H1 (cell line): ENCODE measurements at regions not wholly inside any gene's neighbourhood (a gene's known extent, or its start where the extent isn't known, plus 50 kb on each side); places are given as distances from the start of the nearest gene placed in this dataset.

Source experiments
- CTCF ChIA-PET: fragments of 300-600 bp; sonication (Branson Sonifier 250); formaldehyde crosslinking; loops from one replicate; lab custom pipeline; 2021; ENCODE audit not compliant: partially characterized antibody; lab: Charles Lee
- POLR2A ChIA-PET: fragments of 300-600 bp; sonication (Branson Sonifier 250); formaldehyde crosslinking; loops from one replicate; lab custom pipeline; 2021; ENCODE audit warnings: inconsistent platforms; ENCODE audit not compliant: partially characterized antibody; lab: Charles Lee
- DNase-seq, 2 experiments: peaks; one replicate each; pipeline versions ENCODE4 v3.0.0 to v3.0.0-alpha.2; 2010 to 2022; ENCODE audit warnings: low spot score in 2 of 2, low read depth in 1 of 2, mixed read lengths in 1 of 2
- FAIRE-seq: peaks from 2 replicates; lab custom pipeline; 2011; peaks lifted over from hg19 to GRCh38; lab: Jason Lieb, UNC
- H2AFZ ChIP-seq: 2 replicates; pipeline ENCODE4 v1.8.1; 2012; ENCODE audit warnings: low read length, inconsistent platforms
- H2AK5ac ChIP-seq: 2 replicates; pipeline ENCODE4 v1.6.1; 2013; ENCODE audit warnings: low read depth, low read length
- H2BK120ac ChIP-seq: replicated peaks from 2 replicates; pipeline ENCODE3; 2013; ENCODE audit warnings: low read depth, low read length, inconsistent platforms
- H2BK12ac ChIP-seq: 2 replicates; pipeline ENCODE4 v1.6.1; 2013; ENCODE audit warnings: low read depth, low read length
- H2BK15ac ChIP-seq: 2 replicates; pipeline ENCODE4 v1.6.1; 2013; ENCODE audit warnings: low read length
- H2BK20ac ChIP-seq: 2 replicates; pipeline ENCODE4 v1.6.1; 2013; ENCODE audit warnings: low read length
- H2BK5ac ChIP-seq: 2 replicates; pipeline ENCODE4 v1.6.1; 2013; ENCODE audit warnings: low read depth, low read length
- H3K14ac ChIP-seq: 2 replicates; pipeline ENCODE4 v1.6.1; 2013; ENCODE audit warnings: inconsistent platforms; ENCODE audit not compliant: insufficient read length
- H3K18ac ChIP-seq: 2 replicates; pipeline ENCODE4 v1.6.1; 2013; ENCODE audit warnings: low read length; ENCODE audit errors: extremely low read depth
- H3K23ac ChIP-seq: 2 replicates; pipeline ENCODE4 v1.6.1; 2013; ENCODE audit warnings: inconsistent platforms; ENCODE audit not compliant: insufficient read length
- H3K23me2 ChIP-seq: 2 replicates; pipeline ENCODE4 v1.6.1; 2013; ENCODE audit warnings: low read depth, low read length
- H3K27ac ChIP-seq: 2 replicates; pipeline ENCODE4 v1.6.1; 2011; ENCODE audit warnings: low read depth, low read length, inconsistent platforms
- H3K27me3 ChIP-seq, 4 experiments: replicated peaks in 1 of 4; 1 replicate in 1 of 4; 2 replicates in 3 of 4; pipeline versions ENCODE4 v1.6.1 to v1.8.1; 2011 to 2013; ENCODE audit warnings: low read length in 3 of 4, mild to moderate bottlenecking in 3 of 4, inconsistent platforms in 2 of 4, mixed read lengths in 2 of 4, moderate library complexity in 1 of 4; ENCODE audit not compliant: control insufficient read depth in 3 of 4, insufficient read depth in 3 of 4; ENCODE audit errors: extremely low read depth in 1 of 4
- H3K36me3 ChIP-seq, 4 experiments: 2 replicates each; pipeline versions ENCODE4 v1.6.1 to v1.8.1; 2011 to 2013; ENCODE audit warnings: mild to moderate bottlenecking in 4 of 4, low read length in 3 of 4, moderate library complexity in 2 of 4, control low read depth in 1 of 4, inconsistent platforms in 1 of 4; ENCODE audit not compliant: insufficient read depth in 4 of 4, control insufficient read depth in 2 of 4
- H3K4ac ChIP-seq: replicated peaks from 2 replicates; pipeline ENCODE3; 2013; ENCODE audit warnings: low read length, low read depth, mixed read lengths, inconsistent platforms; ENCODE audit not compliant: insufficient read length
- H3K4me1 ChIP-seq, 4 experiments: replicated peaks in 1 of 4; 1 replicate in 1 of 4; 2 replicates in 3 of 4; pipeline versions ENCODE4 v1.6.1 to v1.8.1; 2011 to 2013; ENCODE audit warnings: low read length in 3 of 4, inconsistent platforms in 2 of 4, mixed read lengths in 1 of 4; ENCODE audit not compliant: insufficient read depth in 4 of 4, control insufficient read depth in 3 of 4
- H3K4me2 ChIP-seq, 2 experiments: 2 replicates each; pipeline versions ENCODE4 v1.6.1 to v1.8.1; 2011 to 2013; ENCODE audit warnings: low read depth in 2 of 2, low read length in 2 of 2, control low read depth in 1 of 2, inconsistent platforms in 1 of 2, mild to moderate bottlenecking in 1 of 2; ENCODE audit not compliant: insufficient read depth in 1 of 2
- H3K4me3 ChIP-seq, 4 experiments: fragments of 200-600, 300-600 bp in 1 of 4; sonication (generic), shearing (Covaris generic), sonication (Bioruptor Twin) in 1 of 4; 2 replicates each; pipeline versions ENCODE4 v1.5.1 to v1.8.1; 2011 to 2016; ENCODE audit warnings: low read length in 4 of 4, low read depth in 3 of 4, control low read depth in 2 of 4, inconsistent platforms in 2 of 4, mild to moderate bottlenecking in 2 of 4, mixed read lengths in 1 of 4, moderate library complexity in 1 of 4; ENCODE audit not compliant: insufficient read depth in 2 of 4; ENCODE audit errors: extremely low read depth in 1 of 4
- H3K56ac ChIP-seq: replicated peaks from 2 replicates; pipeline ENCODE3; 2013; ENCODE audit warnings: low read depth, mild to moderate bottlenecking, mixed read lengths, low read length, inconsistent platforms; ENCODE audit not compliant: insufficient read length
- H3K79me1 ChIP-seq: 2 replicates; pipeline ENCODE4 v1.6.1; 2013; ENCODE audit warnings: low read depth, low read length, control low read depth
- H3K79me2 ChIP-seq, 2 experiments: 2 replicates each; pipeline versions ENCODE4 v1.6.1 to v1.8.1; 2012 to 2013; ENCODE audit warnings: low read length in 2 of 2, mild to moderate bottlenecking in 2 of 2, inconsistent platforms in 1 of 2; ENCODE audit not compliant: insufficient read depth in 2 of 2, control insufficient read depth in 1 of 2
- H3K9ac ChIP-seq, 4 experiments: replicated peaks in 1 of 4; 1 replicate in 1 of 4; 2 replicates in 3 of 4; pipeline versions ENCODE4 v1.6.1 to v1.8.1; 2011 to 2013; ENCODE audit warnings: low read depth in 3 of 4, low read length in 3 of 4, control low read depth in 2 of 4, mild to moderate bottlenecking in 2 of 4, moderate library complexity in 2 of 4, inconsistent platforms in 1 of 4; ENCODE audit errors: extremely low read depth in 1 of 4
- H3K9me3 ChIP-seq, 2 experiments: 2 replicates each; pipeline versions ENCODE4 v1.6.1 to v1.8.1; 2012 to 2013; ENCODE audit warnings: mild to moderate bottlenecking in 2 of 2, moderate library complexity in 2 of 2, control low read depth in 1 of 2, inconsistent platforms in 1 of 2, low read depth in 1 of 2, low read length in 1 of 2, mixed read lengths in 1 of 2; ENCODE audit not compliant: insufficient read depth in 2 of 2
- H4K20me1 ChIP-seq, 2 experiments: replicated peaks in 1 of 2; 2 replicates each; pipeline versions ENCODE3 to v1.8.1; 2011 to 2013; ENCODE audit warnings: inconsistent platforms in 2 of 2, low read length in 2 of 2, mild to moderate bottlenecking in 1 of 2; ENCODE audit not compliant: insufficient read depth in 2 of 2, control insufficient read depth in 1 of 2
- H4K5ac ChIP-seq: 2 replicates; pipeline ENCODE4 v1.6.1; 2013; ENCODE audit warnings: low read length, low read depth, mixed read lengths, inconsistent platforms; ENCODE audit not compliant: insufficient read length
- H4K8ac ChIP-seq: 2 replicates; pipeline ENCODE4 v1.8.0; 2013; ENCODE audit warnings: mild to moderate bottlenecking, moderate library complexity, low read length, inconsistent platforms; ENCODE audit not compliant: insufficient read depth; ENCODE audit errors: extremely low read depth
- H4K91ac ChIP-seq: replicated peaks from 2 replicates; pipeline ENCODE3; 2013; ENCODE audit warnings: low read length, mixed read lengths, inconsistent platforms; ENCODE audit not compliant: insufficient read length
- BRCA1 ChIP-seq: IDR thresholded peaks from 2 replicates; pipeline ENCODE4 v1.6.1; 2012; ENCODE audit warnings: low read depth, low read length, improper control_type of control experiment
- GABPA ChIP-seq: IDR thresholded peaks from 2 replicates; pipeline ENCODE4 v1.6.1; 2011; ENCODE audit warnings: mild to moderate bottlenecking, low read length, moderate library complexity, borderline replicate concordance; ENCODE audit not compliant: insufficient read depth
- HDAC6 ChIP-seq: IDR thresholded peaks from one replicate; pipeline ENCODE4 v1.7.1; 2012; ENCODE audit warnings: low read depth, mild to moderate bottlenecking, inconsistent platforms, low read length, moderate library complexity
- JUND ChIP-seq: IDR thresholded peaks from 2 replicates; pipeline ENCODE4 v1.6.1; 2011; ENCODE audit warnings: mild to moderate bottlenecking, improper control_type of control experiment, low read length
- NANOG ChIP-seq: IDR thresholded peaks from 2 replicates; pipeline ENCODE4 v1.6.1; 2011; ENCODE audit warnings: low read length, low read depth, mild to moderate bottlenecking, inconsistent platforms; ENCODE audit not compliant: insufficient read depth, poor library complexity, severe bottlenecking
- RFX5 ChIP-seq: IDR thresholded peaks from 2 replicates; pipeline ENCODE4 v1.6.1; 2011; ENCODE audit warnings: low read depth, low read length, improper control_type of control experiment, borderline replicate concordance
- SIN3A ChIP-seq, 2 experiments: IDR thresholded peaks in 1 of 2; conservative IDR thresholded peaks in 1 of 2; 2 replicates each; pipeline ENCODE4 v1.6.1; 2011 to 2012; ENCODE audit warnings: low read length in 2 of 2, improper control_type of control experiment in 1 of 2, low read depth in 1 of 2, mild to moderate bottlenecking in 1 of 2
- SP2 ChIP-seq: IDR thresholded peaks from 2 replicates; pipeline ENCODE4 v1.6.1; 2012; ENCODE audit warnings: mild to moderate bottlenecking, low read length, inconsistent platforms
- TBP ChIP-seq: IDR thresholded peaks from 2 replicates; pipeline ENCODE4 v1.6.1; 2011; ENCODE audit warnings: low read depth, low read length, improper control_type of control experiment
- TCF12 ChIP-seq: IDR thresholded peaks from 2 replicates; pipeline ENCODE4 v1.6.1; 2011; ENCODE audit warnings: low read depth, mild to moderate bottlenecking, low read length
- YY1 ChIP-seq: IDR thresholded peaks from 2 replicates; pipeline ENCODE4 v1.6.1; 2011; ENCODE audit warnings: low read depth, mild to moderate bottlenecking, low read length
- ZNF274 ChIP-seq: IDR thresholded peaks from 2 replicates; pipeline ENCODE4 v1.7.0; 2012; ENCODE audit warnings: low read length, borderline replicate concordance; ENCODE audit errors: extremely low read depth
- WGBS, 2 experiments: shearing (Covaris generic) in 1 of 2; methylation state at CpG; one replicate each; pipeline versions ENCODE4 v1.1.6 to v1.1.7; 2013 to 2015; ENCODE audit warnings: low lambda C conversion rate in 2 of 2, mixed read lengths in 2 of 2, inconsistent platforms in 1 of 2, low coverage in 1 of 2, missing lambda C conversion rate in 1 of 2; ENCODE audit not compliant: insufficient replicate concordance in 2 of 2, insufficient coverage in 1 of 2, insufficient read length in 1 of 2; ENCODE audit errors: extremely low coverage in 1 of 2, missing lambda C conversion rate in 1 of 2; 5-methylcytosine and 5-hydroxymethylcytosine counted together
- TF ChIP-seq, protein P1 (sequence below): IDR thresholded peaks from 2 replicates; pipeline ENCODE4 v1.6.1; 2011; ENCODE audit warnings: low read depth, mild to moderate bottlenecking, low read length; ENCODE audit not compliant: insufficient read depth

- H3K9me3 ChIP-seq: no peaks in the 10 kb centered on the region
- no peak overlapping the region for H3K9ac ChIP-seq
- FAIRE-seq: no peak
- H3K56ac ChIP-seq: no peak overlapping the region
- POLR2A ChIA-PET: no interaction called here
- no peaks in the 10 kb centered on the region for H4K20me1 ChIP-seq
- CTCF ChIA-PET: interaction anchor here (0.8 to 1.5 kb wide), 4 partner anchors 13 to 230 kb away, joined by 3 to 5 read pairs (median 3); no protein-coding TSS in a partner anchor
- H3K36me3 ChIP-seq: no peaks in the 10 kb centered on the region
- no peak overlapping the region for H3K4ac ChIP-seq
- no peak overlapping the region for H3K18ac ChIP-seq
- H3K4me3 ChIP-seq: no peak overlapping the region
- H2BK20ac ChIP-seq: no peak overlapping the region
- H4K5ac ChIP-seq: no peak overlapping the region
- no peak overlapping the region for H4K8ac ChIP-seq
- H3K4me2 ChIP-seq: no peak overlapping the region
- H3K79me2 ChIP-seq: no peaks in the 10 kb centered on the region
- H4K91ac ChIP-seq: no peak overlapping the region
- no peak overlapping the region for H3K27ac ChIP-seq
- no peak overlapping the region for H2AFZ ChIP-seq
- no peak for DNase-seq
- H2AK5ac ChIP-seq: 0 out of 2 replicates have a peak overlapping the region, but pooled peaks have one; percentile 49
- no peaks in the 10 kb centered on the region for H3K27me3 ChIP-seq
- no peak overlapping the region for H2BK120ac ChIP-seq
- no peak overlapping the region for H2BK5ac ChIP-seq
- no peak overlapping the region for H2BK12ac ChIP-seq
- no peak overlapping the region for H2BK15ac ChIP-seq
- WGBS, 2 experiments: 77% methylated on average over 4 of the region's 4 CpGs; no CpG with 5 or more reads in 1 of the 2 experiments
- no peak overlapping the region for H3K14ac ChIP-seq
- H3K4me1 ChIP-seq: no peaks in the 10 kb centered on the region
- H3K79me1 ChIP-seq: no peaks in the 10 kb centered on the region
- no peak overlapping the region for H3K23ac ChIP-seq
- H3K23me2 ChIP-seq: no peaks in the 10 kb centered on the region
- TF ChIP-seq HDAC6: no peak
- TF ChIP-seq BRCA1: no peak
- TF ChIP-seq SIN3A (conservative IDR thresholded peaks at IDR 0.05 in 1 of 2, IDR thresholded peaks at IDR 0.05 in 1 of 2; ENCODE audit: low read depth in 1 of 2, low read length in 2 of 2): no peak
- no peak for TF ChIP-seq NANOG
- TF ChIP-seq GABPA: no peak
- no peak for TF ChIP-seq TBP
- TF ChIP-seq TCF12: no peak
- no peak for TF ChIP-seq YY1
- no peak for TF ChIP-seq ZNF274
- TF ChIP-seq SP2: no peak
- TF ChIP-seq RFX5: no peak
- no peak for TF ChIP-seq JUND
- TF ChIP-seq, protein P1, sequence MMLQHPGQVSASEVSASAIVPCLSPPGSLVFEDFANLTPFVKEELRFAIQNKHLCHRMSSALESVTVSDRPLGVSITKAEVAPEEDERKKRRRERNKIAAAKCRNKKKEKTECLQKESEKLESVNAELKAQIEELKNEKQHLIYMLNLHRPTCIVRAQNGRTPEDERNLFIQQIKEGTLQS: no peak
Observed at GRCh38 chr18:21968338-21968737, 201.1 kb upstream of the GATA6 start.
